GM12874 (cell line): ENCODE measurements at regions not wholly inside any gene's neighbourhood (a gene's known extent, or its start where the extent isn't known, plus 50 kb on each side); places are given as distances from the start of the nearest gene placed in this dataset.

Experiments used
- CTCF ChIP-seq: IDR thresholded peaks from 2 replicates; pipeline ENCODE4 v1.5.1; 2011; ENCODE audit warnings: low read depth, mild to moderate bottlenecking, control low read depth, low read length, moderate library complexity; ENCODE audit not compliant: insufficient read depth

GRCh38 chr18:45467945-45468344 is 147.3 kb upstream of the SLC14A2 start:
- no peak for TF ChIP-seq CTCF

GRCh38 chr18:45478889-45479288 is 136.4 kb upstream of the SLC14A2 start:
- TF ChIP-seq CTCF: no peak

GRCh38 chr18:45480219-45481015 is 134.9 kb upstream of the SLC14A2 start:
- TF ChIP-seq CTCF: no peak

- TF ChIP-seq CTCF: no peak
Observed at GRCh38 chr18:45481821-45482220, 133.5 kb upstream of the SLC14A2 start.

- TF ChIP-seq CTCF: no peak
Observed at GRCh38 chr18:45482286-45482685, 133.0 kb upstream of the SLC14A2 start.

- no peak for TF ChIP-seq CTCF
Observed at GRCh38 chr18:45487581-45487980, 127.7 kb upstream of the SLC14A2 start.

- TF ChIP-seq CTCF: no peak
Observed at GRCh38 chr18:45488645-45489044, 126.6 kb upstream of the SLC14A2 start.
